HUES6 (cell line): ENCODE measurements at regions not wholly inside any gene's neighbourhood (a gene's known extent, or its start where the extent isn't known, plus 50 kb on each side); places are given as distances from the start of the nearest gene placed in this dataset.

Experiments used
- H3K27ac ChIP-seq: 2 replicates; pipeline ENCODE4 v1.7.0; 2013; ENCODE audit warnings: low read depth, mild to moderate bottlenecking, low read length, inconsistent platforms
- H3K27me3 ChIP-seq: 2 replicates; pipeline ENCODE4 v1.6.1; 2013; ENCODE audit warnings: low read length; ENCODE audit not compliant: control insufficient read depth, insufficient read depth
- H3K36me3 ChIP-seq: 2 replicates; pipeline ENCODE4 v1.6.1; 2013; ENCODE audit warnings: low read length; ENCODE audit not compliant: control insufficient read depth, insufficient read depth
- H3K4me1 ChIP-seq: 2 replicates; pipeline ENCODE4 v1.6.1; 2013; ENCODE audit warnings: low read length; ENCODE audit not compliant: control insufficient read depth, insufficient read depth
- H3K4me3 ChIP-seq: 2 replicates; pipeline ENCODE4 v1.5.1; 2013; ENCODE audit warnings: low read depth, low read length
- H3K9ac ChIP-seq: one replicate; pipeline ENCODE4 v1.6.1; 2013; ENCODE audit warnings: mild to moderate bottlenecking, low read length
- H3K9me3 ChIP-seq: 2 replicates; pipeline ENCODE4 v1.6.1; 2013; ENCODE audit warnings: low read depth, low read length; ENCODE audit not compliant: control insufficient read depth, insufficient read depth

DNA sequence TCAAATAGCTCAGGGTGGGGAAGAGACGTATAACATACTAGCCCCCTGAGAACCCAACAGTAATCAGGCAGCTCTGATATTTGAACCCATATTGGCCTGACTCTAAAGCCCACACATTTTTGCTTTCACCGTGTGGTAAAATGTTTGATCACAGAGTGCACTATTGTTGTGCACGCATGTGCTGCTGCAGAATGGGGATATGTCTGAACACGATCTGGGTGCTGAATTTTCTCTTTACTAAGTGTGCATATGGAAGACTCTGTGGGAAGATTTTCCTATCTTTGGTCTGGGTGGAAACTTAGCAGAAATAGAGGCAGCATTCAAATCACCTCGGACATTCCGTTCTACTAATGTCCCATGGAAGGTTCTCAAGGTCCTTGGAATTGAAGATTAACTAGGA is 800.1 kb downstream of the TFAP2A start:
- H3K27ac ChIP-seq, result no peak overlapping the region
- 0 out of 2 replicates have a peak, but pooled peaks cover 2% of the 10 kb centered on the region for H3K4me1 ChIP-seq
- no peaks in the 10 kb centered on the region for H3K27me3 ChIP-seq
- H3K9ac ChIP-seq, result no peak overlapping the region
- H3K4me3 ChIP-seq, result no peak overlapping the region
- no peaks in the 10 kb centered on the region for H3K36me3 ChIP-seq
- no peaks in the 10 kb centered on the region for H3K9me3 ChIP-seq

DNA sequence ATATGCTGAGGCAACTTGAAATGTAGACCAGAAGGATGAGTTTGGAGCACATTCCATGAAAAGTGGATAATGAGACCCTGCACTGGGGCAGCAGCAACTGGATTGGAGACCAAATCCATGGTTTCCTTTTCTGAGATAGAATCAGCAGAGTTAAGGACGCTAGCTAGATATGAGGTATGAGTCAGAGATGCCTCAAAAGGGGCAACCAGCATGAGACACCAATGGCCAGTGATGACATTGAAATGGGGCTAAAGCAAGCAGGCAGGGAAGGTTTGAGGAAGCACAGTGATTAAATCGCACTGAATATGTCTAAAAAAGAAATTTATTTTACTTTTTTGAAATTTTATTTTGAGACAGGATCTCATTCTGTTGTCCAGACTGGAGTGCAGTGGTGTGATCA is 802.4 kb downstream of the TFAP2A start:
- Histone ChIP-seq H3K9me3 (no peaks in the 10 kb centered on the region), H3K4me1 (0 out of 2 replicates have a peak, but pooled peaks cover 2% of the 10 kb centered on the region), H3K4me3 (no peak overlapping the region), H3K36me3 (no peaks in the 10 kb centered on the region), H3K9ac (no peak overlapping the region), H3K27ac (no peak overlapping the region), H3K27me3 (no peaks in the 10 kb centered on the region)

DNA sequence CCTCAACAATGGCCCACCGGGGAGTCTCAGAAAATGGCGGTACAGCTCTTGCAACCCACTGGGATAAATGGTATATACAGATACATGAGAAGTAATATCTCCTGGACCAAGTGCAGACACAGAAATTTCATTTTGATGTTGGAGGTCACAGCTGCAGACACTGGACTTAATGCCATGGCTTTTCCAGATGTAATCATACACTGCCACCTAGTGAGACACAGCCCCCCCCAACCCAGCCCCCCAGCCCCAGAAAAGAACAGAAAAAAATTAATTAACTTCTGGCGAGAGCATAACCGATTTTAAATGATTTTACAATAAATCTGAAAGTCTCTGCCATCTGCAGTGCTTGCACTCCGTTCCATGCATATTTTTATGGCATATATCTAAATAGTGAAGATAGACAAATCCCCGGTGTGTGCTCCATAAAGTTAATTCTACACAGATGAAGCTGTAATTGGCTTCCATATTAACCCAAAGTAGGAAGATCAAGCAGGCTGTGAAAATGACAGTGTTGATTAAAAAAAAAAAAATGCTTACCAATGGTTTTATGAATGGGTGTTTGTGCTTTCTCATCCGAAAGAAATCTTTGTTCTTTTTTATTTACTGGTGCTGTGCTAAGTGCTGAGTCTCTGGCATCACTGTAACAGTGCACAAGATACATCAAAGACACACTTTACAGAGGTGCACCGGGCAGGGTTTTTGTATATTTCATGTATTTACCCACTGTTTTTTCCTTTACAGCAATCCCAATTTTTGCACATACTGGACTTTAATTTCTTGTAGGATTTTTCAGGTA is 804.1 kb downstream of the TFAP2A start:
- Histone ChIP-seq H3K27me3 (peaks cover 6% of the 10 kb centered on the region; the same call in 1 of the 2 replicates), H3K36me3 (no peaks in the 10 kb centered on the region)

DNA sequence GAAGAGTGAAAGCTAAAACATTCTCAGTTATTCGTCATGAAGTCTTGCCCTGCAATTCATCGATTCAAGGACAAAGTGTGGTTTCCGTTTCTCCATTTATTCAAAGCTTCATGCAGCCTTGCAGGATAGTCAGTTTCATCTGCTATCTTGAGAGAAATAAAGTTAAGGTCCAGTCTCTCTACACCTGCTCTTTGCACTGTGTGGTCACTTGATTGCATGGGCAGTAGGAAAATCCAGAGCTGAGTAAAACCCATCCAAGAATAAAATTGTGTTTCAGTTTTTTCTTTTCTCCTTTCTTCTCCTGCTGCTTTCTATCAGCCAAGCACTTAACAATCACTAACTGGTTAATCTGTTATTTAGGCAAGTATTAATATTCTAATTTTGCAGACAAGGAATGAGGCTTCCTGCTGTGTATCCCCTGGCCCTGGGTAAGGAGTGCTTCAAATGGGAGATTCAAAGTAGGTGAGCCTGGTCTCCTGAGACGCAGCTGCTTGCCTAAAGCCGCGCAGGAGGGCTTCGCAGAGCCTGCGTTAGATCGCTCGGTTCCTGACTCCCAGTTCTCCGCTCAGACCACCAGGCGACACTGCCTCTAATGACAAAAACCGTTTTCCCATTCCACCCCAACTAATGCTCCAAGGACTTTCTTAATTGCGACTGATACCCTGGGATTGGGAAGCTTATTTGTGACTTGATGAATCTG is 808.3 kb downstream of the TFAP2A start:
- H3K27ac ChIP-seq, result no peak overlapping the region
- H3K9ac ChIP-seq, result no peak overlapping the region
- peaks cover 10% of the 10 kb centered on the region for H3K4me1 ChIP-seq
- H3K4me3 ChIP-seq, result no peak overlapping the region
- no peaks in the 10 kb centered on the region for H3K36me3 ChIP-seq
- peaks cover 6% of the 10 kb centered on the region; the same call in 1 of the 2 replicates for H3K27me3 ChIP-seq
- H3K9me3 ChIP-seq, result no peaks in the 10 kb centered on the region

More for the DNA sequence above, 804.1 kb downstream of the TFAP2A start:
- H3K9me3 ChIP-seq, result no peaks in the 10 kb centered on the region
- H3K4me3 ChIP-seq, result no peak overlapping the region
- H3K9ac ChIP-seq, result no peak overlapping the region
- H3K27ac ChIP-seq, result no peak overlapping the region
- H3K4me1 ChIP-seq, result peaks cover 12% of the 10 kb centered on the region

DNA sequence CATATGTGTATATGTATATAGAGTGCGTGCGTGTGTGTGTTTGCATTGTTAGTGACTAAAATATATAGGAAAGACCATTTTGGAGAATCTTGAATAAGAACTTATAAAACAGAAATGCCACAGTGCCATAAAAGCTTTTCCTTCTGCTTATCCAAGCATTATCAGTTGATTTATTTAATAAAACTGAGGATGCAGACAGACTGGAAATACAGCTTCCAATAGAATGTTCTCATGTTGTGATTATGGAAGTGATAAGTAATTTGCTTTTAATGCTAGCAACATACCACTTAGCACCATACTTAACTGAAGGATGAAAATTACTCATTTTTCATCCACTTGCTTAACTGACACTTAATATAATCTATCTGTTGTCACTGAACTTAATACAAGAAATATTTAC is 820.1 kb downstream of the TFAP2A start:
- no peaks in the 10 kb centered on the region for H3K36me3 ChIP-seq
- no peaks in the 10 kb centered on the region for H3K27me3 ChIP-seq
- no peak overlapping the region for H3K9ac ChIP-seq
- H3K27ac ChIP-seq, result no peak overlapping the region
- no peak overlapping the region for H3K4me3 ChIP-seq
- no peaks in the 10 kb centered on the region for H3K9me3 ChIP-seq
- H3K4me1 ChIP-seq, result no peaks in the 10 kb centered on the region

DNA sequence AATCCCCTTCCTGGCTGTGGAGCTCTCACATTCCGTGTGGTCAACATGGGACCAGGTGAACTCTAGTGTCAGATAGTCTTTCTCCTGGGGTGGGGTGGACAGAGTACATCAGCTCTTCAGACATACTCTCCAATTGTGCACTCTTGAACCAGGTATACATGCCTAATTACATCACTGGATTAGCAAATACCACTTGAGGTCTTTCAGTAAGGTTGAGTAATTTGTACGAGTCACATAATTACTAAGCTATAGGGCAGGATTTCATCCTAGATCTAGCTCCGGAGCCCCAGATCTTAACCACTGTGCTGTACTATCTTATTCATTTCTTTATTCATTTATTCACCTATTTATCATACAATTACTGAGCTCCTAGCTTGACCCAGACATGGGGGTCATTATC is 821.3 kb downstream of the TFAP2A start:
- Histone ChIP-seq H3K9me3 (no peaks in the 10 kb centered on the region), H3K36me3 (no peaks in the 10 kb centered on the region)

DNA sequence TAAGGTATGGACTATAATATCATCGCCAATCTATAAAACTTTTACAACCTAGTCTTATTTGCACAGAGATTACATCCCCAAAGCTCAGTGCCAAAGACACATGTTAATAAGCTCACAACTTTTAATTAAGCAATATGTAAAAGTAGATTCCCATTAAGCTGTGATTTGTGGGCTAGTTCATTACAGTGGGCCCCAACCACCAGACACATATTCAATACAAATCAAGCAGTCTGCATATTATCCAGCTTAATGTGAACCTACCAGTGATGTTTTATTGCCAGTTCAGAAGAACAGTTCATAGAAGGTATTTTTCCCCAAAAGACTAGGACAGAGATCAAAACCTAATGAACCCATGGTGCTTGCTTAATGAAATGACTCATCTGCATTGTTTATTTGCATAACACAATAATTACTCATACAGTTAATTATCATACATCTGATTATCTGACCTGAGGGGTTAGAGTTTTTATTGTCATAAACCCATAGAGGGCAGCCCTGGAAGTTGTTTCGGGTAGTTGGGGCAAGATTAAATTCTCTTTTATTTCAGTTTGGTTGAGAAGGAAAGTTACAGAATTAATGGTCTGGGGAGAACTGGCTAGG is 831.0 kb downstream of the TFAP2A start:
- Histone ChIP-seq H3K27me3 (no peaks in the 10 kb centered on the region), H3K4me3 (no peak overlapping the region), H3K4me1 (no peaks in the 10 kb centered on the region), H3K36me3 (no peaks in the 10 kb centered on the region), H3K9me3 (no peaks in the 10 kb centered on the region), H3K9ac (no peak overlapping the region), H3K27ac (no peak overlapping the region)

More for the DNA sequence above, 821.3 kb downstream of the TFAP2A start:
- Histone ChIP-seq H3K9ac (no peak overlapping the region), H3K4me3 (no peak overlapping the region), H3K27me3 (no peaks in the 10 kb centered on the region), H3K4me1 (no peaks in the 10 kb centered on the region), H3K27ac (no peak overlapping the region)

DNA sequence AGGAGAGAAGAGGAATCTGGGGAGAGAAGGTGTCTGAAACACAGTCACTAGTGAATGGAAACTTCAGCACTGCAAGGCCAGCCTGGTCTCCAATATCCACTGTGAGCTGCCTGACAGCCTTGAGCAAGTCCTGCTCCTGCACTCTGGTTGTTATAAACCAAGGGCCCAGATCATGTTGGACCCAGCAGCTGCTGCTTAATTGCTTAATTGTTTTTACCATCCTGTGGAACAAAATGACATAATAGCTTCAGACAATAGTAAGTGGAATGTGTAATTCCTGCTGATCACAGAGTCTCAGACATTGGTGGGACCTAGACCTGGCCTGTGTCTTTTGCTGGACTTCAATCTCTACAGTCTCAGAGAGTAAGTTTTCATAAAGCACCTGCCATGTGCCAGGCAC is 833.7 kb downstream of the TFAP2A start:
- no peak overlapping the region for H3K27ac ChIP-seq
- H3K9me3 ChIP-seq, result no peaks in the 10 kb centered on the region
- H3K36me3 ChIP-seq, result no peaks in the 10 kb centered on the region
- no peaks in the 10 kb centered on the region for H3K27me3 ChIP-seq
- no peak overlapping the region for H3K9ac ChIP-seq
- H3K4me3 ChIP-seq, result no peak overlapping the region
- H3K4me1 ChIP-seq, result no peaks in the 10 kb centered on the region

DNA sequence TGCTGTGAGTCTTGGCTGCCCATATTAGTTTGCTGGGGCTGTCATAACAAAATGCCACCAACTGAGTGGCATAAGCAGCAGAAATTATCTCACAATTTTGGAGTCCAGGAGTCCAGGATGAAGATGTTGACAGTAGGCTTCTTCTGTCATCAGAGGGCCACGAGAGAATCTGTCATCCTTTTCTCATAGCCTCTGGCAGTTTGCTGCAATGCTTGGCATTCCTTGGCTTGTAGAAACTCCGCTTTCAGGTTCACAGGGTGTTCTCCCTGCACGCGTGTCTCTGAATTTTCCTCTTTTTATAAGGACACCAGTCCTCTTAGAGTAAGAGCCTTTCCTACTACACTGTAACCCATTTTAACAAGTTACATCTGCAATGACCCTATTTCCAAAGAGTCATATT is 838.4 kb downstream of the TFAP2A start:
- no peaks in the 10 kb centered on the region for H3K27me3 ChIP-seq
- no peaks in the 10 kb centered on the region for H3K9me3 ChIP-seq
- no peaks in the 10 kb centered on the region for H3K36me3 ChIP-seq
- H3K4me1 ChIP-seq, result no peaks in the 10 kb centered on the region
- H3K9ac ChIP-seq, result no peak overlapping the region
- H3K4me3 ChIP-seq, result no peak overlapping the region
- no peak overlapping the region for H3K27ac ChIP-seq

DNA sequence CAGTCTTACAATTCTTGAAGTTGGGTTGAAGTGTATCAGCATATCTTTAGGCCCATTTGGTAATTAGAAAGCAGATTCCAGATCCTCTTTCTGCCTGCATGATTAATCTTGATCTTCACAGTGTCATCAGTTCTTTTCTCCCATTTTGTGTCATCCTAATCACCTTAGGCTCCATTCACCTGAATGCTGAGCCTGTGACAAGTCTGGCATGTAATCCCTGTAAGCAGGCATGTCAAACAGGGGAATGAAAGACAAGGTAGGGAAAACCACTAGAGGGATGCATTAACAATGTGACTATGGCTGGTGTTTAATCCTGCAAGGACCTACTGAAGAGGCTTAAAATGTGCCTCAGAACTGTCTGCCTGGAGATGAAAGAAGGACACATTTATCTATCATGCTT is 848.8 kb downstream of the TFAP2A start:
- Histone ChIP-seq H3K9me3 (no peaks in the 10 kb centered on the region), H3K27me3 (no peaks in the 10 kb centered on the region), H3K27ac (no peak overlapping the region), H3K9ac (no peak overlapping the region), H3K4me1 (no peaks in the 10 kb centered on the region), H3K4me3 (no peak overlapping the region), H3K36me3 (no peaks in the 10 kb centered on the region)

DNA sequence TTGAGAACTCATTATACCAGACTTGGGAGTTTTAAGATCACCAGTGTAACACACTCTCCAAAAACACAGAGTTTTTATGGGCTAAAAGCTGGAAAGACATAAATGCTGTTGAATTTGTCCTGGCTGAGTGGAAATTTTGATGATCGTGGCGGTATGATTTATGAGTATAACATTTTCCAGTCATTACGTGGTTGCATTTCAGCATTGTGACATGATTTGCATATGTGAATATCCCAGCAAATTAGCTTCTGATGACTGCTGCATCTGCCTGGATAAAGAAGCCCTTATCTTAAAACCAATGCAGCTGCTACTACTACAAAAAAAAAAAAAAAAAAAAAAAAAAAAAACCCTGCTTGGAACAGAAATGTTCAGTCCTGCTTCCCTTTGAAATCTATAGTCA is 850.9 kb downstream of the TFAP2A start:
- H3K4me3 ChIP-seq, result no peak overlapping the region
- no peaks in the 10 kb centered on the region for H3K27me3 ChIP-seq
- H3K36me3 ChIP-seq, result no peaks in the 10 kb centered on the region
- H3K27ac ChIP-seq, result no peak overlapping the region
- H3K9me3 ChIP-seq, result no peaks in the 10 kb centered on the region
- no peak overlapping the region for H3K9ac ChIP-seq
- no peaks in the 10 kb centered on the region for H3K4me1 ChIP-seq
